GM12878 (cell line): ENCODE measurements at regions not wholly inside any gene's neighbourhood (a gene's known extent, or its start where the extent isn't known, plus 50 kb on each side); places are given as distances from the start of the nearest gene placed in this dataset.

Experiments used
- ATAC-seq: fragments of 200-7000 bp; cut with Tn5 transposase; 3 replicates; pipeline ENCODE4 v1.9.1; 2020; ENCODE audit warnings: mild to moderate bottlenecking, moderate library complexity
- BruUV-seq: library from RNA; stranded (reverse); fragments of 400-500 nt; replicated peaks from 2 replicates; lab custom pipeline; 2021; lab: Mats Ljungman, UMichigan
- CTCF ChIA-PET: fragments of 300-600 bp; sonication (Branson Sonifier 250); formaldehyde crosslinking; extraction: SDS; loops from one replicate; lab custom pipeline; 2021; ENCODE audit warnings: inconsistent platforms; lab: Yijun Ruan, JAX
- POLR2A ChIA-PET: fragments of 350-600 bp; formaldehyde crosslinking; extraction: SDS; loops from one replicate; lab custom pipeline; 2021; ENCODE audit warnings: inconsistent platforms; lab: Charles Lee
- RAD21 ChIA-PET: fragments of 300-600 bp; sonication (Branson Sonifier 250); formaldehyde crosslinking; loops from one replicate; lab custom pipeline; 2023; ENCODE audit warnings: antibody characterized with exemption; ENCODE audit not compliant: unreplicated experiment; lab: Charles Lee
- SMC1A ChIA-PET: fragments of 300-600 bp; sonication (Branson Sonifier 250); formaldehyde crosslinking; loops from one replicate; lab custom pipeline; 2023; ENCODE audit not compliant: unreplicated experiment, uncharacterized antibody; lab: Charles Lee
- DNase-seq: peaks from one replicate; pipeline ENCODE4 v3.0.0-alpha.2; 2011; ENCODE audit warnings: low read depth, low spot score
- FAIRE-seq: peaks from 3 replicates; lab custom pipeline; 2011; peaks lifted over from hg19 to GRCh38; lab: Jason Lieb, UNC
- H2AFZ ChIP-seq: 2 replicates; pipeline ENCODE4 v1.6.0; 2011; ENCODE audit warnings: low read depth, low read length, control low read depth; ENCODE audit not compliant: control insufficient read depth
- H3K27ac ChIP-seq: 2 replicates; pipeline ENCODE4 v1.5.1; 2011; ENCODE audit warnings: control low read depth; ENCODE audit not compliant: control insufficient read depth, insufficient read depth
- H3K27me3 ChIP-seq, 2 experiments: replicated peaks in 1 of 2; 2 replicates each; pipeline versions ENCODE4 v1.6.0 to v1.6.1; 2011; ENCODE audit warnings: low read length in 1 of 2; ENCODE audit not compliant: control insufficient read depth in 2 of 2, insufficient read depth in 2 of 2
- H3K36me3 ChIP-seq, 2 experiments: 2 replicates each; pipeline ENCODE4 v1.5.1; 2011; ENCODE audit warnings: low read length in 1 of 2; ENCODE audit not compliant: control insufficient read depth in 2 of 2, insufficient read depth in 2 of 2
- H3K4me1 ChIP-seq: 2 replicates; pipeline ENCODE4 v1.6.1; 2011; ENCODE audit warnings: mild to moderate bottlenecking, low read length, moderate library complexity, mixed read lengths; ENCODE audit not compliant: control insufficient read depth, insufficient read depth
- H3K4me2 ChIP-seq: 2 replicates; pipeline ENCODE4 v1.6.0; 2011; ENCODE audit warnings: control low read depth; ENCODE audit not compliant: control insufficient read depth, insufficient read depth
- H3K4me3 ChIP-seq: fragments of 200-600 bp; sonication (generic); 2 replicates; pipeline ENCODE4 v1.5.1; 2016
- H3K79me2 ChIP-seq: 2 replicates; pipeline ENCODE4 v1.6.0; 2011; ENCODE audit warnings: low read length; ENCODE audit not compliant: control insufficient read depth, insufficient read depth
- H3K9ac ChIP-seq: 2 replicates; pipeline ENCODE4 v1.8.0; 2011; ENCODE audit warnings: low read length, control low read depth, mixed read lengths; ENCODE audit not compliant: control insufficient read depth, insufficient read depth
- H3K9me3 ChIP-seq: replicated peaks from 3 replicates; pipeline ENCODE4 v1.5.1; 2011; ENCODE audit warnings: mild to moderate bottlenecking, low read length; ENCODE audit not compliant: control insufficient read depth, insufficient read depth
- H4K20me1 ChIP-seq: 2 replicates; pipeline ENCODE4 v1.6.0; 2011; ENCODE audit not compliant: control insufficient read depth, insufficient read depth
- ATF7 ChIP-seq: fragments of 450-650 bp; IDR thresholded peaks from 2 replicates; pipeline ENCODE4 v1.6.1; 2016; ENCODE audit warnings: low read depth, mild to moderate bottlenecking
- BHLHE40 ChIP-seq, 2 experiments: fragments of 450-650 bp in 1 of 2; IDR thresholded peaks; 2 replicates each; pipeline ENCODE4 v1.6.1; 2011 to 2017; ENCODE audit warnings: low read depth in 2 of 2, borderline replicate concordance in 1 of 2, improper control_type of control experiment in 1 of 2, low read length in 1 of 2, mild to moderate bottlenecking in 1 of 2
- CHD2 ChIP-seq: IDR thresholded peaks from 2 replicates; pipeline ENCODE4 v1.6.1; 2011; ENCODE audit warnings: low read depth, low read length, improper control_type of control experiment, borderline replicate concordance
- CUX1 ChIP-seq: IDR thresholded peaks from 2 replicates; pipeline ENCODE4 v1.6.1; 2012; ENCODE audit warnings: improper control_type of control experiment, low read depth, low read length; ENCODE audit not compliant: insufficient replicate concordance
- GATAD2B ChIP-seq: fragments of 450-650 bp; conservative IDR thresholded peaks from 2 replicates; pipeline ENCODE4 v1.6.1; 2017; ENCODE audit warnings: low read depth, mild to moderate bottlenecking, moderate library complexity
- HDAC6 ChIP-seq: fragments of 200-600 bp; sonication (generic); IDR thresholded peaks from one replicate; pipeline ENCODE4 v1.8.0; 2017; ENCODE audit warnings: antibody characterized with exemption; ENCODE audit not compliant: unreplicated experiment
- MEF2A ChIP-seq: IDR thresholded peaks from 2 replicates; pipeline ENCODE4 v1.6.1; 2011; ENCODE audit warnings: low read depth, mild to moderate bottlenecking, low read length, moderate library complexity; ENCODE audit not compliant: insufficient read depth
- NFYB ChIP-seq: IDR thresholded peaks from 2 replicates; pipeline ENCODE4 v1.6.1; 2011; ENCODE audit warnings: low read depth, mild to moderate bottlenecking, low read length, improper control_type of control experiment, moderate library complexity; ENCODE audit not compliant: insufficient read depth
- PML ChIP-seq: IDR thresholded peaks from 2 replicates; pipeline ENCODE4 v1.6.1; 2012; ENCODE audit warnings: low read length, inconsistent platforms
- POLR2AphosphoS2 ChIP-seq: IDR thresholded peaks from 2 replicates; pipeline ENCODE4 v1.6.1; 2011; ENCODE audit warnings: low read depth, mild to moderate bottlenecking, low read length, improper control_type of control experiment, moderate library complexity
- RB1 ChIP-seq: fragments of 450-650 bp; formaldehyde crosslinking; IDR thresholded peaks from 2 replicates; pipeline ENCODE4 v1.6.1; 2017; ENCODE audit warnings: mild to moderate bottlenecking, borderline replicate concordance
- RELB ChIP-seq: fragments of 450-650 bp; IDR thresholded peaks from 2 replicates; pipeline ENCODE4 v1.6.1; 2017; ENCODE audit warnings: low read depth, mild to moderate bottlenecking, moderate library complexity
- SPI1 ChIP-seq: IDR thresholded peaks from 2 replicates; pipeline ENCODE4 v1.6.1; 2011; ENCODE audit warnings: low read depth, mild to moderate bottlenecking, low read length, moderate library complexity, borderline replicate concordance; ENCODE audit not compliant: insufficient read depth
- YY1 ChIP-seq: IDR thresholded peaks from 2 replicates; pipeline ENCODE4 v1.6.1; 2011; ENCODE audit warnings: low read depth, mild to moderate bottlenecking, low read length
- WGBS: methylation state at CpG from one replicate; pipeline ENCODE4 v1.1.6; 2016; ENCODE audit warnings: low lambda C conversion rate; ENCODE audit not compliant: insufficient replicate concordance, insufficient coverage; ENCODE audit errors: missing lambda C conversion rate; 5-methylcytosine and 5-hydroxymethylcytosine counted together
- in situ Hi-C: fragments of 300-500 bp; cut with MboI; formaldehyde crosslinking; loops from 9 replicates; pipeline ENCODE4 v1.14.3; 2018; ENCODE audit warnings: mixed read lengths
- intact Hi-C: fragments of 100-400 bp; cut with micrococcal nuclease; formaldehyde crosslinking; loops from one replicate; pipeline ENCODE4 v1.14.2; 2022; ENCODE audit not compliant: unreplicated experiment
- TF ChIP-seq, protein P1 (sequence below): IDR thresholded peaks from 2 replicates; pipeline ENCODE4 v1.6.1; 2012; ENCODE audit warnings: low read depth, low read length, improper control_type of control experiment
- TF ChIP-seq, protein P2 (sequence below): IDR thresholded peaks from 2 replicates; pipeline ENCODE4 v1.6.1; 2011; ENCODE audit warnings: mild to moderate bottlenecking, low read depth, low read length, moderate library complexity; ENCODE audit not compliant: insufficient replicate concordance

DNA sequence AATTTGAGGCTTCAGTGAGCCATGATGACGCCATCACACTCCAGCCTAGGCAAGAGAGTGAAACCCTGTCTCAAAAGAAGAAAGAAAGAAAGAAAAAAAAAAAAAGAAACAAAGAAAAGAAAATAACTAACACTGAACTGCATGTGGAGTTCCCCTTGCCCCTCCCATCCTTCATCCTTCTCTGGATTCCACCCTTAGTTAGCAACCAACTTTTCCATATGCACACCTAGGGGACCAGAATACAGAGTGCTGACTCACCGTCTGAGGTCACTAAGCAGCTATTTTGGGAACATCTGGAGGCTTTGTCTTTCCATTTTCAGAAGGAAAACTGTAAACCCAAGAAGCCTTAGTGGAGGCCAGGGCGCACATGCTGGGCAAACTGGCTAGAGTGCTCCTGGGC, 257.4 kb downstream of the MAFB start:
- no peak overlapping the region for H3K9ac ChIP-seq
- no peaks in the 10 kb centered on the region for H3K36me3 ChIP-seq
- RAD21 ChIA-PET, result no interaction called here
- DNase-seq, result no peak
- no peaks in the 10 kb centered on the region for H4K20me1 ChIP-seq
- H2AFZ ChIP-seq, result no peak overlapping the region
- in situ Hi-C loops, result no loop called here
- no peak overlapping the region for H3K4me2 ChIP-seq
- H3K4me3 ChIP-seq, result no peak overlapping the region
- no peak for ATAC-seq
- POLR2A ChIA-PET, result no interaction called here
- SMC1A ChIA-PET, result no interaction called here
- CTCF ChIA-PET, result no interaction called here
- H3K27ac ChIP-seq, result no peak overlapping the region
- no TSS peak for BruUV-seq
- H3K79me2 ChIP-seq, result no peaks in the 10 kb centered on the region
- no peaks in the 10 kb centered on the region for H3K9me3 ChIP-seq
- FAIRE-seq, result no peak
- H3K4me1 ChIP-seq, result no peaks in the 10 kb centered on the region
- 4% methylated on average over 3 of the region's 3 CpGs for WGBS
- TF ChIP-seq RB1 (no peak), BHLHE40 (IDR thresholded peaks at IDR 0.05; ENCODE audit: borderline replicate concordance in 1 of 2, low read depth in 2 of 2, low read length in 1 of 2) (no peak), YY1 (no peak), RELB (no peak), CHD2 (no peak), GATAD2B (no peak), HDAC6 (no peak), SPI1 (no peak), NFYB (no peak), ATF7 (no peak), CUX1 (no peak), PML (no peak), MEF2A (no peak), POLR2AphosphoS2 (no peak)
- TF ChIP-seq, protein P1, sequence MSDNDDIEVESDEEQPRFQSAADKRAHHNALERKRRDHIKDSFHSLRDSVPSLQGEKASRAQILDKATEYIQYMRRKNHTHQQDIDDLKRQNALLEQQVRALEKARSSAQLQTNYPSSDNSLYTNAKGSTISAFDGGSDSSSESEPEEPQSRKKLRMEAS, result no peak
- TF ChIP-seq, protein P2, sequence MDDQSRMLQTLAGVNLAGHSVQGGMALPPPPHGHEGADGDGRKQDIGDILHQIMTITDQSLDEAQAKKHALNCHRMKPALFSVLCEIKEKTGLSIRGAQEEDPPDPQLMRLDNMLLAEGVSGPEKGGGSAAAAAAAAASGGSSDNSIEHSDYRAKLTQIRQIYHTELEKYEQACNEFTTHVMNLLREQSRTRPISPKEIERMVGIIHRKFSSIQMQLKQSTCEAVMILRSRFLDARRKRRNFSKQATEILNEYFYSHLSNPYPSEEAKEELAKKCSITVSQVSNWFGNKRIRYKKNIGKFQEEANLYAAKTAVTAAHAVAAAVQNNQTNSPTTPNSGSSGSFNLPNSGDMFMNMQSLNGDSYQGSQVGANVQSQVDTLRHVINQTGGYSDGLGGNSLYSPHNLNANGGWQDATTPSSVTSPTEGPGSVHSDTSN, result no peak
- TF ChIP-seq, all 136 proteins: peak for 0
- H3K27me3 ChIP-seq, result no peaks in the 10 kb centered on the region
- intact Hi-C loops, result no loop called here
